Upper lobe of left lung (tissue), 4 donors: ENCODE measurements at regions not wholly inside any gene's neighbourhood (a gene's known extent, or its start where the extent isn't known, plus 50 kb on each side); places are given as distances from the start of the nearest gene placed in this dataset.
"Not testable (repeated sequence)": the region's sequence is repeated elsewhere in the genome, so short reads cannot be mapped to it uniquely, and the experiment has no call there.

Experiments
- EP300 ChIP-seq, 4 donors: sonication (generic); formaldehyde crosslinking; IDR thresholded peaks; one replicate each; pipeline ENCODE4 v1.5.1; 2017; ENCODE audit warnings: antibody characterized with exemption in 4 of 4, control low read depth in 2 of 4
- POLR2AphosphoS5 ChIP-seq, 2 donors: sonication (generic); formaldehyde crosslinking; IDR thresholded peaks; one replicate each; pipeline ENCODE4 v1.5.1; 2017; ENCODE audit warnings: antibody characterized with exemption in 2 of 2

DNA sequence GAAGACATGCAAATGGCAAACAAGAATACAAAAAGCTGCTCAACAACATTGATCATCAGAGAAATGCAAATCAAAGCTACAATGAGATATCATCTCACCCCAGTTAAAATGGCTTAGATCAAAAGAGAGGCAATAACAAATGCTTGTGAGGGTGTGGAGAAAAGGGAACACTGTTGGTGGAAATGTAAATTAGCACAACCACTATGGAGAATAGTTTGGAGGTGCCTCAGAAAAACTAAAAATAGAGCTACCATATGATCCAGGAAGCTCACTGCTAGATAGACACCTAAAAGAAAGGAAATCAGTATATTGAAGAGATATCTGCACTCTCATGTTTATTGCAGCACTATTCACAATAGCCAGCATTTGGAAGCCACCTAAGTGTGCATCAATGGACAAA, 108.0 kb upstream of the RANBP3L start:
- TF ChIP-seq EP300, POLR2AphosphoS5 (IDR thresholded peaks at IDR 0.05): not testable (repeated sequence)
